Left lung (tissue), 4 donors: ENCODE measurements at regions not wholly inside any gene's neighbourhood (a gene's known extent, or its start where the extent isn't known, plus 50 kb on each side); places are given as distances from the start of the nearest gene placed in this dataset.
"Not testable (repeated sequence)": the region's sequence is repeated elsewhere in the genome, so short reads cannot be mapped to it uniquely, and the experiment has no call there.

Source experiments
- ATAC-seq: fragments of 200-7000 bp; cut with Tn5 transposase; one replicate; pipeline ENCODE4 v1.9.1; 2020; ENCODE audit warnings: moderate library complexity
- DNase-seq, 4 donors: peaks; one replicate each; pipeline ENCODE4 v3.0.0-alpha.2; 2013 to 2020
- H3K27ac ChIP-seq, 2 donors: fragments of 200-600 bp; sonication (generic) in 1 of 2; one replicate each; pipeline versions ENCODE4 v1.5.0 to v1.8.0; 2020 to 2021
- H3K27me3 ChIP-seq, 2 donors: fragments of 200-600 bp; sonication (generic) in 1 of 2; one replicate each; pipeline versions ENCODE4 v1.5.0 to v1.8.0; 2020 to 2021
- H3K36me3 ChIP-seq, 2 donors: fragments of 200-600 bp; sonication (generic) in 1 of 2; one replicate each; pipeline versions ENCODE4 v1.5.0 to v1.8.0; 2020 to 2021
- H3K4me1 ChIP-seq, 2 donors: fragments of 200-600 bp; one replicate each; pipeline ENCODE4 v1.8.0; 2021
- H3K4me3 ChIP-seq, 2 donors: fragments of 200-600 bp; sonication (generic) in 1 of 2; one replicate each; pipeline versions ENCODE4 v1.5.0 to v1.8.0; 2020 to 2021; ENCODE audit warnings: mild to moderate bottlenecking in 1 of 2
- H3K9me3 ChIP-seq, 2 donors: fragments of 200-600 bp; sonication (generic) in 1 of 2; one replicate each; pipeline versions ENCODE4 v1.5.0 to v1.8.0; 2020 to 2021
- intact Hi-C, 2 donors: fragments of 100-400 bp; cut with DNase I; formaldehyde crosslinking; loops; one replicate each; pipeline versions ENCODE4 v1.11.2 to v1.14.2; 2022
- TF ChIP-seq, protein P1 (sequence below), 2 donors: fragments of 200-600 bp; sonication (generic) in 1 of 2; IDR thresholded peaks; one replicate each; pipeline versions ENCODE4 v1.5.0 to v1.8.0; 2021; ENCODE audit warnings: antibody characterized with exemption in 2 of 2
- donor health status: DM: no; HTN: yes; CAD: no.
- donor health status: DM: no; HTN: no; CAD: no.

- DNase-seq = no peak
- no peaks in the 10 kb centered on the region for H3K9me3 ChIP-seq
- intact Hi-C loops = no loop called here
- no peaks in the 10 kb centered on the region for H3K36me3 ChIP-seq
- no peaks in the 10 kb centered on the region for H3K27me3 ChIP-seq
- ATAC-seq = no peak
- TF ChIP-seq, protein P1, sequence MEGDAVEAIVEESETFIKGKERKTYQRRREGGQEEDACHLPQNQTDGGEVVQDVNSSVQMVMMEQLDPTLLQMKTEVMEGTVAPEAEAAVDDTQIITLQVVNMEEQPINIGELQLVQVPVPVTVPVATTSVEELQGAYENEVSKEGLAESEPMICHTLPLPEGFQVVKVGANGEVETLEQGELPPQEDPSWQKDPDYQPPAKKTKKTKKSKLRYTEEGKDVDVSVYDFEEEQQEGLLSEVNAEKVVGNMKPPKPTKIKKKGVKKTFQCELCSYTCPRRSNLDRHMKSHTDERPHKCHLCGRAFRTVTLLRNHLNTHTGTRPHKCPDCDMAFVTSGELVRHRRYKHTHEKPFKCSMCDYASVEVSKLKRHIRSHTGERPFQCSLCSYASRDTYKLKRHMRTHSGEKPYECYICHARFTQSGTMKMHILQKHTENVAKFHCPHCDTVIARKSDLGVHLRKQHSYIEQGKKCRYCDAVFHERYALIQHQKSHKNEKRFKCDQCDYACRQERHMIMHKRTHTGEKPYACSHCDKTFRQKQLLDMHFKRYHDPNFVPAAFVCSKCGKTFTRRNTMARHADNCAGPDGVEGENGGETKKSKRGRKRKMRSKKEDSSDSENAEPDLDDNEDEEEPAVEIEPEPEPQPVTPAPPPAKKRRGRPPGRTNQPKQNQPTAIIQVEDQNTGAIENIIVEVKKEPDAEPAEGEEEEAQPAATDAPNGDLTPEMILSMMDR (IDR thresholded peaks at IDR 0.05) = no peak
- no peak overlapping the region for H3K4me3 ChIP-seq
- no peaks in the 10 kb centered on the region for H3K4me1 ChIP-seq
- no peak overlapping the region for H3K27ac ChIP-seq
Observed at GRCh38 chr13:103607995-103608394, 541.8 kb upstream of the SLC10A2 start.

DNA sequence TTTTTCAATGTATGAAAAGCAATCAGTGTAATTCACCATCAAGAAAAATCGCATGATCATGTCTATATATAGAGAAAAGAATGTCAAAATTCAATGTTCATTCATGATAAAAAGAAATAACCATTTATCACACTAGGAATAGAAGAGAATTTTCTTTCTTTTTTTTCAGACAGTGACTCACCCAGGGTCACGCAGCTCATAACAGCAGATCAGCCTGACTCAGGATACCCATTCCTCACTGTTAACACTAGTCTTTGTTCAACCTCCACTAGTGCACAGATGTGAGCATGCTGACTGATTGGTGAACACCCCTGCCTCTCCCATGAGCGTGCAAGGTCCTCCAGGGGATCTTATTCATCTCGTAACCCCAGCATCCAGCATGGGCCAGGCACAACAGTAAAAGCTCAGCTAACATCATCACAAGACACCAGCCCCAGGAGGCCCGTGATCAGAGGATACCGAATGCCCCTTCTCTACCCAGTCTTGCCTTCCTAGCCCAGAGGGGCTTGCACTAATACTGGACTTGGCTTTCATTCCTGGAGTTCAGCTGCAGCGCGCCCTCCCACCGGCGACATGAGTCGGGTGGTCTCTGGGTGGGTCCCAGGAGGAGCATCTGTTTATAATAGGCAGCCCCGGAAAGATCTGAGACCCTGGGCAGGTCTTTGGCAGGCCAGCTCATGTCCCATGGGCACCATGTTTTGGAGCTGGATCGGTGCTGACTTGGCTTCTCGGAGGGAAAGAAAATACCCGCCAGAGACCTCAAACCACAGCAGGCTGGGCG is 539.5 kb upstream of the SLC10A2 start:
- Histone ChIP-seq H3K4me3 (no peak overlapping the region), H3K27ac (no peak overlapping the region), H3K9me3 (no peaks in the 10 kb centered on the region), H3K36me3 (no peaks in the 10 kb centered on the region), H3K4me1 (no peaks in the 10 kb centered on the region), H3K27me3 (no peaks in the 10 kb centered on the region)
- intact Hi-C loops = no loop called here
- no peak for ATAC-seq
- TF ChIP-seq, protein P1 (IDR thresholded peaks at IDR 0.05) = no peak
- no peak for DNase-seq

GRCh38 chr13:103599870-103600269 is 533.7 kb upstream of the SLC10A2 start:
- H3K4me1 ChIP-seq, H3K27me3 ChIP-seq, H3K36me3 ChIP-seq, H3K9me3 ChIP-seq, ATAC-seq, intact Hi-C loops, H3K27ac ChIP-seq, H3K4me3 ChIP-seq: not testable (repeated sequence)
- DNase-seq = peak in 1 of 4 donors; percentile 54

DNA sequence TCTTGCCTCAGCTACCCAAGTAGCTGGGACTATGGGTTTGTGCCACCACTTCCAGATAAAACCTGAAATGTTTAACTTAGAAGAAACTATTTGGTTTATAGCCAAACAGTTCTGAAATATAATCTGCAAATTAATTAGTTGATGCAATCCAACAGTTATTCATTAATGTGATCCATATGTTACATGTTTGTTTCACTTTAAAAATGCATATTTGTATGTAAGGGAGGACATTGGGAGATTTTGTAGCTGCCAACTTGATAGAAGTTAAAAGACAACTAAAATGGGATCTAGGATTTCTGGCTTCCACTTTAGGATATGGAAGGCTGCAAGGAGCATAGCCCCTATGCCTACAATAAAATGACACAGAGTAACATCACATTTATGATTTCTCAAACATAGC is 532.5 kb upstream of the SLC10A2 start:
- Histone ChIP-seq H3K4me3 (no peak overlapping the region), H3K27me3 (no peaks in the 10 kb centered on the region), H3K27ac (no peak overlapping the region), H3K4me1 (no peaks in the 10 kb centered on the region), H3K9me3 (peaks cover 0 to 9% of the 10 kb centered on the region in 2 donors), H3K36me3 (no peaks in the 10 kb centered on the region)
- peak in 2 of 4 donors; percentile 55 to 71 for DNase-seq
- intact Hi-C loops = no loop called here
- no peak for ATAC-seq
- TF ChIP-seq, protein P1 (IDR thresholded peaks at IDR 0.05) = no peak

DNA sequence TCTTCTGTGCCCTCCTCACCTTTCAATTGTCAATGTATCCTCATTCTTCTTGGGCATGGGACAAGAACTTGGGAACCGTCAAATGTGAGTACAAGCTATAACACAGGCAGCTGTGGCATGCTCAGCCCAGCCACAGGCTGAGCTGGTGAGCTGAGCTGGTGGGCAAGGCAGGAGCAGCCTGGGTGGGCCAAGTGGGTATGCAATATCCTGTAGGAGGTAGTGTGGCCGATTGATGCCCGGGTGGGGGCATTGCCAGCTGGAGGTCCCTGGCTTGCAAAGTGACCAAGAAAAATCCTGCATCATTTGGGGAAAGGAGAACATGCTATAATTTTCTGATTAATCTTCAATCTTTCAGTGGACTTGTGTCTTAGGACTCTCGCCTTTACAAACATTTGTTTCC is 507.2 kb upstream of the SLC10A2 start:
- H3K27me3 ChIP-seq = no peaks in the 10 kb centered on the region
- TF ChIP-seq, protein P1 (IDR thresholded peaks at IDR 0.05) = no peak
- no peak overlapping the region for H3K4me3 ChIP-seq
- H3K9me3 ChIP-seq = peaks cover 0 to 10% of the 10 kb centered on the region in 2 donors
- intact Hi-C loops = no loop called here
- H3K4me1 ChIP-seq = no peaks in the 10 kb centered on the region
- H3K27ac ChIP-seq = no peak overlapping the region
- DNase-seq (no peak), ATAC-seq (no peak)
- no peaks in the 10 kb centered on the region for H3K36me3 ChIP-seq

DNA sequence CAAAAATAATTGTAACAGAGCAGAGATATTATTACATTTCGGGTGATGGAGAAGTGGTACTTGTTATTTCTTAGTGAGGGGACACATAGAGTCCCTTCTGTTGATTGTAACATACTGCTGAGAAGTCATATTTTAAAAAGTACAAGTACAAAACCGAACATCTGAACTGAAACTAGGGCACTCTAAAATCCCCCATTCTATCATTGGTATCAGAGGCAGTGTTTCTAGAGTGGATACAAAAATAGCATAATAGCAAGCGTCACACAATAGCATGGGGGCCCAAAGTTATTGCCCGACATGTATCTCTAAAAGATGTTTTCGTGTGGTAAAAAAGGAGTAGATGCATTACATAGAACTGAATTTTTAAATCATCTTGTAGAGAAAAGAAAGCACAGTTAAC is 502.1 kb upstream of the SLC10A2 start:
- Histone ChIP-seq H3K27ac (no peak overlapping the region), H3K4me1 (no peaks in the 10 kb centered on the region), H3K4me3 (no peak overlapping the region), H3K27me3 (no peaks in the 10 kb centered on the region), H3K36me3 (no peaks in the 10 kb centered on the region), H3K9me3 (peaks cover 0 to 8% of the 10 kb centered on the region in 2 donors)
- TF ChIP-seq, protein P1 (IDR thresholded peaks at IDR 0.05) = no peak
- ATAC-seq (no peak), DNase-seq (no peak)
- intact Hi-C loops = no loop called here
